Stomach smooth muscle (tissue), 2 donors: ENCODE measurements at regions not wholly inside any gene's neighbourhood (a gene's known extent, or its start where the extent isn't known, plus 50 kb on each side); places are given as distances from the start of the nearest gene placed in this dataset.

Source experiments
- H3K27ac ChIP-seq: one replicate; pipeline ENCODE4 v1.7.0; 2013; ENCODE audit warnings: mild to moderate bottlenecking, low read length, inconsistent platforms
- H3K27me3 ChIP-seq, 2 donors: one replicate each; pipeline ENCODE4 v1.7.0; 2013; ENCODE audit warnings: low read length in 2 of 2; ENCODE audit not compliant: insufficient read depth in 2 of 2, control insufficient read depth in 1 of 2
- H3K36me3 ChIP-seq, 2 donors: one replicate each; pipeline ENCODE4 v1.7.0; 2013; ENCODE audit warnings: low read length in 2 of 2; ENCODE audit not compliant: control insufficient read depth in 2 of 2, insufficient read depth in 2 of 2
- H3K4me1 ChIP-seq: one replicate; pipeline ENCODE4 v1.7.0; 2013; ENCODE audit warnings: low read length; ENCODE audit not compliant: control insufficient read depth, insufficient read depth
- H3K4me3 ChIP-seq, 2 donors: one replicate each; pipeline ENCODE4 v1.7.0; 2013; ENCODE audit warnings: low read length in 2 of 2
- H3K9ac ChIP-seq, 2 donors: one replicate each; pipeline ENCODE4 v1.7.0; 2013; ENCODE audit warnings: low read length in 2 of 2, mild to moderate bottlenecking in 1 of 2
- H3K9me3 ChIP-seq, 2 donors: one replicate each; pipeline ENCODE4 v1.7.0; 2013; ENCODE audit warnings: low read length in 2 of 2; ENCODE audit not compliant: control insufficient read depth in 2 of 2
- donor health status: healthy.
- donor health status: Pancreatic carcinoma.

DNA sequence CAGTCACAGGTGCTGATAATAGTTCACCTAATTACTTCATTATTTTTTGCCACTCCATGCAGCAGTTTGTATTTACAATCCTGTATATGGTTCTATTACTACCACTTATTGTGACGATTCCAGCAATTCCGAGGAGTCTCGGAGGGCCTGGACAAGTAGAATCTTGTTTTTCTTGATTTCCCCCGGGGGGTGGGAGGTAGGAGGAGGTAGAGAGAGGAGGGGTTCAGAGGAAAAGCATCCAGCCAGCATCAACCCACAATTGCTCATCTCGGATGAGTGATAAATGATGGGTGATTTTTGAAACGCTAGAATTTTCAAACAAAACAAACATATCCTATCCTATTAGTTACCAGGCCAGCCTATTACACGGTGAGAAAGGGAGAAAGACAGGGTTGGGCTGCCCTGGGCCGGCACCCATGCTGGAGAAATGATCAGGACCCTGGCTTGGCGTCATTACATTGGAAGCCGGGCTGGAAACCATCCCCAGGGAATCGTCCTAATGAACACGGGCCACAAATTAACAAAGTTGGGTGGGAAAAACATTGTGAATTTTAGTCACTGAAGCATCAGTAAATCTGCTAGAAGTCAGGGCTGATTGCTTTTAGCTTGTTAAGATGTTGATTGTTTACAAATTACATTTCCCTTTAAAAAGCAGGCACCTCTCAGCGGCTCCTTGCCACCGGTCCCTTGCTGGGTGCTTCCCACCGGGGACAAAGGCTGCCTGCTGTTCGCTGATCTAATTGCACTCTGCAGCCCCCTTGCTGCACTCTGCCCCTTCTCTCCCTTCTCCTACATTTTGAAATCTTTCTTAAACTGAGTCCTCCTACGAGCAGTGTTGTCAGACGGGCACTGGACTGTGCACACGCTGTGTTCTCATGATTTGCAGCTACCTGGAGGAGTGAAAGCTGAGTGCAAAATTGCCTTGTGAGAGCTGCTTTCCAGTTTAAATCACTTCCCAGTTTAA, 95.5 kb downstream of the FAM204A start:
- Histone ChIP-seq H3K9me3 (no peaks in the 10 kb centered on the region), H3K36me3 (no peaks in the 10 kb centered on the region), H3K27ac (no peak overlapping the region), H3K27me3 (peaks cover 39 to 45% of the 10 kb centered on the region in 2 donors), H3K9ac (no peak overlapping the region), H3K4me1 (no peaks in the 10 kb centered on the region), H3K4me3 (no peak overlapping the region)

DNA sequence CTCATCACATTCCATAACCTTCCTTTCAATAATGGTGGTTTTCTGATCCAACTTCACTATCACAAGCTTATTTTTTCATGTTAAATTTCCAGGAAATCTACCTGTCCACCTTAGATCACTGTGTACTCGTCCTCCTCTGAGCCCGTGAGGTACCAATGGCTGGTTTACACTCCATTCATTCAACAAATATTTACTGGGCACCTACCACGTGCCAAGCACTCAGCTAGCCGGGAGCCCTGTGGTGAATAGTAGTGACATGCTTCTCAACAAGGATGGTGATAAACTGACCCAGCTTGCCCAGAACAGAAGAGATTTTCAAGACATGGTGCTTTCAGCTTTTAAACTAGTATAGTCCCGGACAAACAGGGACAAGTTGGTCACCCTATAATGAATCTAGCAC, 98.2 kb downstream of the FAM204A start:
- H3K27ac ChIP-seq = no peak overlapping the region
- H3K4me3 ChIP-seq = no peak overlapping the region
- H3K9me3 ChIP-seq = no peaks in the 10 kb centered on the region
- H3K4me1 ChIP-seq = no peaks in the 10 kb centered on the region
- H3K9ac ChIP-seq = no peak overlapping the region
- H3K36me3 ChIP-seq = no peaks in the 10 kb centered on the region
- peaks cover 38 to 56% of the 10 kb centered on the region in 2 donors for H3K27me3 ChIP-seq

DNA sequence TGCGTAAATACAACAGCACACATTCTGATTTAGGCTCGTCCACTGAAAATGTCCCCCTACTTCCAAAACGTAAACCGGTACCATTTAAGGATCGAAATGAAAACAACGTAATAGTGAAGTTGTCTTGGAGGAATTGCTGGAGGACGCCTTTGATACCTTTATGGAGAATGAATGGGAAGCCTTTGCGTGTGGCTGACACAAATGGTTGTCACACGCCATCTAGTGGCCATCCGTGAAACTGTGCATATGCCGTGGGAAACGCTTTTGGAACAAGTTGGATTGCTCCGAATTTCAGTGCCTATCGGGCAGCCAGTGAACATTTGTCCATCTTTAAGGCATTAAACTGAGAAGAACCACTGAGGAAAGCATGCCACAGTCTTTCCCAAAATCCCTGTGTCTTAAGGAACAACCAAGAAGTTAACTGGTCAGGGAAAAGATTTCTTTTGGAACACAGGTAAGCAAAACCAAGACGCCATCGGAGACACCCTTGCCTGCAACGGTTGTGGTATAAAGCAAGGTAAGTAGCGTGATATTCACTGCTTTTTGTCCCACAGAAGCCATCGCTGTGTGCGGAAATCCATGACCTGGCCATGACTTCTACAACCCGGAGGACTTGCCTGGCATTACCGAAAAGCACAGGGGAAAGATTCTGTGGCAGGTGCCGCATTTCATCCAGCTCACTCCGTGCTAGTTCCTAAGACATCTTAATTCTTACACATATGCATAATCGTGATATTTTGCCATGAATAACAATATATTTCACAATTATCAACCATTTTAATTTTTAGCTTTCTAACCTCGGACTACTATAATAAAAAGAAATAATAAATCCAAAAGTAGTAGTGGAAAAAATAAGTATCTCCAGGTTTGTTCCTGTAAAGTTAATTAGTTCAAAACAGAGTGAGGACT, 100.6 kb downstream of the FAM204A start:
- H3K4me3 ChIP-seq = no peak overlapping the region
- no peaks in the 10 kb centered on the region for H3K9me3 ChIP-seq
- H3K9ac ChIP-seq = no peak overlapping the region
- H3K36me3 ChIP-seq = no peaks in the 10 kb centered on the region
- no peak overlapping the region for H3K27ac ChIP-seq
- H3K27me3 ChIP-seq = peaks cover 33 to 46% of the 10 kb centered on the region in 2 donors
- H3K4me1 ChIP-seq = no peaks in the 10 kb centered on the region

DNA sequence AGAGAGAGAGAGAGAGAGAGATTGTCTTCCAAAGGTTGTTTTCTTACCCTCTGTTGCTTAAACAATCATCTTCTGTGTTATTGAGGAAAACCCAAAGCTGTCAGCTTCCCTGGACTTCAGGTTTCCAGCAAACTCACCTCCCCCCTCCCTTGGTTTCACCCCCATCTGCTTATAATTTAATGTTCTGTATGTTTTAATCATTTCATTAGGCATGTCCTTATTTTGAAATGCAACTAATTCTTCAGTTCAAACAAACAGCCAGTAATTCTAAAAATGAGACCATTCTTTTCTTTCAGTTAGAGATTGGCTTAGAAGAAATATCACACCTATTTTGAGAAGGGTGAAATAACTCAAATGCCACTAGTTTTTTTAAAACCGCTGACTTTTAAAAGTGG, 102.9 kb downstream of the FAM204A start:
- peaks cover 19 to 32% of the 10 kb centered on the region in 2 donors for H3K27me3 ChIP-seq

DNA sequence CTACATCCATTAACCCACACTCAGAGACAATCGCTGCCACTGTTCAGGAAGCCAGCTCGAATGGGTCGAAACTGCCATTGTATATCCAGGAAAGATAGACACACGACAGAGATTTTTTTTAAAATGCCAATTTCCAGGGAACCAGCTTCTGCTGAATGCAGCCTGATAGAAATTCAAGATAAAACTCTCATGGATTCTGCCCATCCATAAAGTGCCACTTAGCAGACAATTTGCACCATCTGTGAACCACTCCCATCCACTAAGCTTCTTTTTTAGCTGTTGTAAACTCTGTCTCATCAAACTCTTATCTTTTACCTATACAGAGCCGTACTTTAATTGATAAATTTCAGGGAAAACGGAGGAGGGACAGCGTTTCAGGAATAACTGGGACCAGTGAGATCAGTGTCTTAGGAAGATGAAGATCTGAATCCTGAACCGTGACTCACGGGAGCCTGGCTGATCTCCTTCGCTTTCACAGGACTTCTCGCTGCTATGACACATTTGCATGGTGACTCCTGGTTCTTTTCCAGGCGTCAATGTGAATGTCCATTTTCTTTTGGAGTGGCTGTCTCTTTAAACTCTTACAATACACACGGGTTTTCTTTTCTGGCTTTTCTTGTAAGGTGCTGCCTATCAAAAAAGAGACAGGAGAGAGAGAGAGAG, 103.4 kb downstream of the FAM204A start:
- H3K4me3 ChIP-seq = no peak overlapping the region
- H3K9me3 ChIP-seq = no peaks in the 10 kb centered on the region
- H3K9ac ChIP-seq = no peak overlapping the region
- no peaks in the 10 kb centered on the region for H3K4me1 ChIP-seq
- no peak overlapping the region for H3K27ac ChIP-seq
- H3K27me3 ChIP-seq = peaks cover 20 to 29% of the 10 kb centered on the region in 2 donors
- H3K36me3 ChIP-seq = no peaks in the 10 kb centered on the region

More for the DNA sequence above, 102.9 kb downstream of the FAM204A start:
- no peak overlapping the region for H3K4me3 ChIP-seq
- H3K9me3 ChIP-seq = no peaks in the 10 kb centered on the region
- no peak overlapping the region for H3K9ac ChIP-seq
- H3K4me1 ChIP-seq = no peaks in the 10 kb centered on the region
- no peak overlapping the region for H3K27ac ChIP-seq
- no peaks in the 10 kb centered on the region for H3K36me3 ChIP-seq

- Histone ChIP-seq H3K27me3 (peaks cover 20 to 24% of the 10 kb centered on the region in 2 donors), H3K27ac (no peak overlapping the region), H3K4me3 (no peak overlapping the region)
Observed at GRCh38 chr10:118237930-118238329, 104.2 kb downstream of the FAM204A start.

GRCh38 chr10:118234683-118235082, 107.4 kb downstream of the FAM204A start:
- Histone ChIP-seq H3K27ac (no peak overlapping the region), H3K9me3 (no peaks in the 10 kb centered on the region), H3K27me3 (peaks cover 6 to 16% of the 10 kb centered on the region in 2 donors), H3K36me3 (no peaks in the 10 kb centered on the region), H3K9ac (no peak overlapping the region), H3K4me3 (no peak overlapping the region), H3K4me1 (no peaks in the 10 kb centered on the region)

More at GRCh38 chr10:118237930-118238329, 104.2 kb downstream of the FAM204A start:
- Histone ChIP-seq H3K36me3 (no peaks in the 10 kb centered on the region), H3K9me3 (no peaks in the 10 kb centered on the region), H3K4me1 (no peaks in the 10 kb centered on the region), H3K9ac (no peak overlapping the region)

GRCh38 chr10:118220346-118220850, 121.7 kb downstream of the FAM204A start:
- no peak overlapping the region for H3K9ac ChIP-seq
- peaks cover 0 to 2% of the 10 kb centered on the region in 2 donors for H3K27me3 ChIP-seq
- H3K4me3 ChIP-seq = no peak overlapping the region
- no peak overlapping the region for H3K27ac ChIP-seq
- H3K4me1 ChIP-seq = no peaks in the 10 kb centered on the region
- no peaks in the 10 kb centered on the region for H3K36me3 ChIP-seq
- peaks cover 0 to 5% of the 10 kb centered on the region in 2 donors for H3K9me3 ChIP-seq

GRCh38 chr10:118218562-118218961, 123.6 kb downstream of the FAM204A start:
- Histone ChIP-seq H3K9ac (no peak overlapping the region), H3K4me1 (no peaks in the 10 kb centered on the region), H3K4me3 (no peak overlapping the region), H3K27ac (no peak overlapping the region), H3K9me3 (peaks cover 0 to 5% of the 10 kb centered on the region in 2 donors), H3K36me3 (no peaks in the 10 kb centered on the region), H3K27me3 (peaks cover 0 to 2% of the 10 kb centered on the region in 2 donors)

DNA sequence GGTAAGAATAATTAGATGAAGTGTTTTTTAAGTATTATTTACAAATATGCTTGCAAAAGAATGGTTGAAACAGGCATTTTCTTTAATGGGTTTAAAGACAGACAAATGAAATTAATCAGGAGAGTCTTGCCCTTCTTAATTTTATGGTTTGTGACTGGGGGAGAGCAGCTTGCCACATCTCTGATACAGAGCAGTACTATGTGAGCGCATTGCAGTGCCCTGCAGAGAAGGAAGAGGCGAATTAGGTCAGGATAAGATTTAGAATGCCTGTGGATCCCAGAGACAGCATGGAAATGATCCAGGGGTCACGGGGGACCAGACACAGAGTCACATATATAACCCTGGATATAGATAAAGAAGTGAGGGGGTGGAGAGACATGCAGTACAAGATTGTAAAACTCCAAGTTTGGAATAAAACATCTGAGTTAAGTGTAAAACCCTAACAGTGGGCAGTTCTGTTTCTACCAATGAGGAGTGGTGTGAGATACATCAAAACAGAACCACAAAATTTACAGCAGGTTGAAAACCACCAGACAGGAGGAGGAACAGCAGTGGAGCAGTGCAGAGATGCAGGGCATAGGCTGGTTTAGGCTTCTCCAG, 125.5 kb downstream of the FAM204A start:
- H3K4me1 ChIP-seq = no peaks in the 10 kb centered on the region
- no peaks in the 10 kb centered on the region for H3K9me3 ChIP-seq
- no peaks in the 10 kb centered on the region for H3K27me3 ChIP-seq
- no peaks in the 10 kb centered on the region for H3K36me3 ChIP-seq
- no peak overlapping the region for H3K4me3 ChIP-seq
- no peak overlapping the region for H3K27ac ChIP-seq
- no peak overlapping the region for H3K9ac ChIP-seq
